ENCODE measurements at regions not wholly inside any gene's neighbourhood (a gene's known extent, or its start where the extent isn't known, plus 50 kb on each side); places are given as distances from the start of the nearest gene placed in this dataset.

DNA sequence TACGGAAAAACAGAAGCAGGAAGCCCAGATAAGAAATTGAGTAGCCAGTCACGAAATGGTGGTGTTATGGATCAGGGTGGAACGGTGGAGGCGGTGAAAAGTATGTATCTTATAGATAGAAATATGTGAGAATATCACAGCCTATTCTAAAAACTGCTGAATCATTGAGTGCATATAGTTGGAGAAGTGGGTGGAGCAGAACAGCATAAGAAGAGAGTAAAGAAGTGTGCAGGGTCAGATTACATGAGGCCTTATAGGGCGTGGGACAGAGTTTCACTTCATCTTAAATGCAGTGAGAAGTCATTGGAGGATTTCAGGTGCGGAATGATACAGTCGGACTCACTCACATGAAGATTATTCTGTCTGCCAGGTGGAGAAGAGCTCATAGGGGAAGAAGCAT, 293.1 kb downstream of the TRIML1 start:
- Histone ChIP-seq H3K4me1 (ENCODE audit: insufficient read depth) (no peaks in the 10 kb centered on the region), H3K9me3 (no peaks in the 10 kb centered on the region), H3K27me3 (no peaks in the 10 kb centered on the region), H3K36me3 (no peaks in the 10 kb centered on the region), H3K27ac (no peak overlapping the region), H3K4me3 (no peak overlapping the region)
- intact Hi-C loops (cut with DNase I) = no loop called here
- TF ChIP-seq EP300 (IDR thresholded peaks at IDR 0.05) = no peak
- TF ChIP-seq POLR2A (IDR thresholded peaks at IDR 0.05) = no peak
- TF ChIP-seq, protein P1, sequence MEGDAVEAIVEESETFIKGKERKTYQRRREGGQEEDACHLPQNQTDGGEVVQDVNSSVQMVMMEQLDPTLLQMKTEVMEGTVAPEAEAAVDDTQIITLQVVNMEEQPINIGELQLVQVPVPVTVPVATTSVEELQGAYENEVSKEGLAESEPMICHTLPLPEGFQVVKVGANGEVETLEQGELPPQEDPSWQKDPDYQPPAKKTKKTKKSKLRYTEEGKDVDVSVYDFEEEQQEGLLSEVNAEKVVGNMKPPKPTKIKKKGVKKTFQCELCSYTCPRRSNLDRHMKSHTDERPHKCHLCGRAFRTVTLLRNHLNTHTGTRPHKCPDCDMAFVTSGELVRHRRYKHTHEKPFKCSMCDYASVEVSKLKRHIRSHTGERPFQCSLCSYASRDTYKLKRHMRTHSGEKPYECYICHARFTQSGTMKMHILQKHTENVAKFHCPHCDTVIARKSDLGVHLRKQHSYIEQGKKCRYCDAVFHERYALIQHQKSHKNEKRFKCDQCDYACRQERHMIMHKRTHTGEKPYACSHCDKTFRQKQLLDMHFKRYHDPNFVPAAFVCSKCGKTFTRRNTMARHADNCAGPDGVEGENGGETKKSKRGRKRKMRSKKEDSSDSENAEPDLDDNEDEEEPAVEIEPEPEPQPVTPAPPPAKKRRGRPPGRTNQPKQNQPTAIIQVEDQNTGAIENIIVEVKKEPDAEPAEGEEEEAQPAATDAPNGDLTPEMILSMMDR (IDR thresholded peaks at IDR 0.05) = no peak
- DNase-seq = no peak
- 77 to 88% (median 79%) methylated on average over 7 of the region's 7 CpGs for WGBS, 3 donors

DNA sequence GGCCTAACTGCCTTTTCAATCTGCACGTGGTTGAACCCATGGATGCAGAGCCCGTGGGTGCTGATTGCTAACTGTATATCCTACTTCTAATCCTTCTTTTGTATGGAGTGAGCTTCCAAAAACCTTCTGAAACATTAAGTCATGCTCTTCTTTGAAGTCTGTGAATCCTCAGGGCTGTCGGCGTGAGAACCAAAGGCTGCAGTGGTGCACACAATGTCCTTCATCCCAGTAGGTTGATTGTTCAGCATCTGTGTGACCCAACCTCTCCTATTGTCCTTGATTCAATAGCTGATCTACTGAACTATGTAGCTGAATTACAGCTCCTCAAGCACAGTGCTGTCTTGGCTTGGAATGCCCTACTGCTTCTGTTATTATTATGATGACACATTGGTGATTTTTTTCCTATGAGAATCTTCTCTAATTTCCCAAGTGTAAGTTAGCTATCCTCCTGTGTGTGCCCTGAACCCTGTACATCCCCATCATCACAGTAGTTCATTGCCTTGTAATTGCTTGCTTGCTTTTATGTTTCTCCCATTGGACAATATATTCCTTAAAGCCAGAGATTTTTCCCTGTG, 294.6 kb downstream of the TRIML1 start:
- Histone ChIP-seq H3K27me3 (no peaks in the 10 kb centered on the region), H3K36me3 (no peaks in the 10 kb centered on the region), H3K9me3 (no peaks in the 10 kb centered on the region), H3K27ac (no peak overlapping the region), H3K4me1 (ENCODE audit: insufficient read depth) (no peaks in the 10 kb centered on the region), H3K4me3 (no peak overlapping the region)
- DNase-seq = no peak
- 89 to 95% (median 94%) methylated on average over 4 of the region's 4 CpGs for WGBS, 3 donors
- intact Hi-C loops (cut with DNase I) = no loop called here
- TF ChIP-seq POLR2A (IDR thresholded peaks at IDR 0.05) (no peak), EP300 (IDR thresholded peaks at IDR 0.05) (no peak)
- TF ChIP-seq, protein P1 (IDR thresholded peaks at IDR 0.05) = no peak

- H3K9me3 ChIP-seq = no peaks in the 10 kb centered on the region
- H3K27ac ChIP-seq = no peak overlapping the region
- intact Hi-C loops (cut with DNase I) = no loop called here
- 70 to 77% (median 75%) methylated on average over 6 of the region's 6 CpGs for WGBS, 3 donors
- no peaks in the 10 kb centered on the region for H3K4me1 ChIP-seq (ENCODE audit: insufficient read depth)
- no peak for DNase-seq
- H3K27me3 ChIP-seq = no peaks in the 10 kb centered on the region
- no peak for TF ChIP-seq EP300 (IDR thresholded peaks at IDR 0.05)
- TF ChIP-seq, protein P1 (IDR thresholded peaks at IDR 0.05) = no peak
- no peak for TF ChIP-seq POLR2A (IDR thresholded peaks at IDR 0.05)
- no peaks in the 10 kb centered on the region for H3K36me3 ChIP-seq
- no peak overlapping the region for H3K4me3 ChIP-seq
These were observed 295.4 kb downstream of the TRIML1 start for GRCh38 chr4:188434643-188435042.

- no peak for DNase-seq
- H3K36me3 ChIP-seq = no peaks in the 10 kb centered on the region
- no peak overlapping the region for H3K27ac ChIP-seq
- intact Hi-C loops (cut with DNase I) = no loop called here
- TF ChIP-seq, protein P1 (IDR thresholded peaks at IDR 0.05) = no peak
- no peak for TF ChIP-seq POLR2A (IDR thresholded peaks at IDR 0.05)
- no peak for TF ChIP-seq EP300 (IDR thresholded peaks at IDR 0.05)
- no peaks in the 10 kb centered on the region for H3K9me3 ChIP-seq
- H3K4me1 ChIP-seq (ENCODE audit: insufficient read depth) = no peaks in the 10 kb centered on the region
- no peaks in the 10 kb centered on the region for H3K27me3 ChIP-seq
- H3K4me3 ChIP-seq = no peak overlapping the region
- WGBS, 3 donors = 78 to 90% (median 84%) methylated on average over 4 of the region's 4 CpGs
These were observed 296.1 kb downstream of the TRIML1 start for GRCh38 chr4:188435381-188435780.
